ENCODE measurements at regions not wholly inside any gene's neighbourhood (a gene's known extent, or its start where the extent isn't known, plus 50 kb on each side); places are given as distances from the start of the nearest gene placed in this dataset.

DNA sequence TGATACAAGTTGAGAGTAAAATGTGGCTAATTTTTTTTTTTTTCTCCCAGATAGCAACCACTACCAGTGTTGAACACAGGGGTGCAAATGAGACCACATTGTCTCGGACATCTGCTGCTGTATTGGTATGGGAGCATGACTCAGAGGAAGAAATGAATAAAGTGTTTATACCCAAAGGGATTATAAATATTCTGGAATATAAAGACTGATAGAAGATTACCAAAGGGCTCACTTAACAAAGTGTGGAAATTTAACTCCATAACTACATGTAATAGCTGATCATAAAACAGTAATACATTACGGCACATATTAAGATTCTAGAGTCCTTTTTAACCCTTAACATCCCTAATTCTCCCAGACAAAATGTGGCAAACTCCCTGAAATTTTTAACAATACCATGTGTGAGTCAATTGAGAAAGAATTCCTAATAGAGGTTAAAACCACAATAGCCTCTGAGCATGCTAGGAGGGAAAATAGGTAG, 1023.0 kb upstream of the ACVR2A start:
- TF ChIP-seq, protein P1, sequence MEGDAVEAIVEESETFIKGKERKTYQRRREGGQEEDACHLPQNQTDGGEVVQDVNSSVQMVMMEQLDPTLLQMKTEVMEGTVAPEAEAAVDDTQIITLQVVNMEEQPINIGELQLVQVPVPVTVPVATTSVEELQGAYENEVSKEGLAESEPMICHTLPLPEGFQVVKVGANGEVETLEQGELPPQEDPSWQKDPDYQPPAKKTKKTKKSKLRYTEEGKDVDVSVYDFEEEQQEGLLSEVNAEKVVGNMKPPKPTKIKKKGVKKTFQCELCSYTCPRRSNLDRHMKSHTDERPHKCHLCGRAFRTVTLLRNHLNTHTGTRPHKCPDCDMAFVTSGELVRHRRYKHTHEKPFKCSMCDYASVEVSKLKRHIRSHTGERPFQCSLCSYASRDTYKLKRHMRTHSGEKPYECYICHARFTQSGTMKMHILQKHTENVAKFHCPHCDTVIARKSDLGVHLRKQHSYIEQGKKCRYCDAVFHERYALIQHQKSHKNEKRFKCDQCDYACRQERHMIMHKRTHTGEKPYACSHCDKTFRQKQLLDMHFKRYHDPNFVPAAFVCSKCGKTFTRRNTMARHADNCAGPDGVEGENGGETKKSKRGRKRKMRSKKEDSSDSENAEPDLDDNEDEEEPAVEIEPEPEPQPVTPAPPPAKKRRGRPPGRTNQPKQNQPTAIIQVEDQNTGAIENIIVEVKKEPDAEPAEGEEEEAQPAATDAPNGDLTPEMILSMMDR (conservative IDR thresholded peaks at IDR 0.05; ENCODE audit: low read depth, low read length) = no peak
- TF ChIP-seq EZH2phosphoT487 (IDR thresholded peaks at IDR 0.05; ENCODE audit: borderline replicate concordance, low read length) = no peak
- TF ChIP-seq EZH2 (IDR thresholded peaks at IDR 0.05; ENCODE audit: low read length, unreplicated experiment) = no peak

Measured in PC-3 (cell line).